ENCODE measurements at regions not wholly inside any gene's neighbourhood (a gene's known extent, or its start where the extent isn't known, plus 50 kb on each side); places are given as distances from the start of the nearest gene placed in this dataset.

GRCh38 chr21:19400223-19400770 lies 996.7 kb upstream of the TMPRSS15 start:
- no peak overlapping the region for H3K4me3 ChIP-seq
- no peaks in the 10 kb centered on the region for H3K36me3 ChIP-seq
- H3K4me1 ChIP-seq = no peaks in the 10 kb centered on the region
- WGBS, 5 donors = 67 to 77% (median 69%) methylated on average over 5 of the region's 5 CpGs
- peaks cover 0 to 8% (median 0%) of the 10 kb centered on the region in 8 donors for H3K9me3 ChIP-seq
- no peak overlapping the region for H3K27ac ChIP-seq
- H3K27me3 ChIP-seq (replicated peaks in 1 of 7) = no peaks in the 10 kb centered on the region
- intact Hi-C loops (cut with DNase I; ENCODE audit: low total_unique reads) = no loop called here
- no peak for DNase-seq
- TF ChIP-seq POLR2A (IDR thresholded peaks at IDR 0.05) (no peak), POLR2AphosphoS5 (IDR thresholded peaks at IDR 0.05) (no peak), CTCF (IDR thresholded peaks at IDR 0.05 in 8 of 11, conservative IDR thresholded peaks at IDR 0.05 in 3 of 11) (no peak)

- H3K4me3 ChIP-seq = no peak overlapping the region
- peaks cover 0 to 8% (median 0%) of the 10 kb centered on the region in 8 donors for H3K9me3 ChIP-seq
- TF ChIP-seq POLR2AphosphoS5 (IDR thresholded peaks at IDR 0.05) (no peak), POLR2A (IDR thresholded peaks at IDR 0.05) (no peak), CTCF (IDR thresholded peaks at IDR 0.05 in 8 of 11, conservative IDR thresholded peaks at IDR 0.05 in 3 of 11) (no peak)
- no peak overlapping the region for H3K27ac ChIP-seq
- H3K4me1 ChIP-seq = no peaks in the 10 kb centered on the region
- no peaks in the 10 kb centered on the region for H3K27me3 ChIP-seq (replicated peaks in 1 of 7)
- intact Hi-C loops (cut with DNase I; ENCODE audit: low total_unique reads) = no loop called here
- no peaks in the 10 kb centered on the region for H3K36me3 ChIP-seq
- DNase-seq = no peak
These were observed 999.3 kb upstream of the TMPRSS15 start for GRCh38 chr21:19402870-19403269.

- Histone ChIP-seq H3K9me3 (peaks cover 0 to 5% (median 0%) of the 10 kb centered on the region in 8 donors), H3K27me3 (replicated peaks in 1 of 7) (no peaks in the 10 kb centered on the region), H3K4me3 (no peak overlapping the region), H3K36me3 (no peaks in the 10 kb centered on the region), H3K27ac (no peak overlapping the region), H3K4me1 (no peaks in the 10 kb centered on the region)
- WGBS, 5 donors = 67 to 85% (median 72%) methylated on average over 2 of the region's 2 CpGs
- intact Hi-C loops (cut with DNase I; ENCODE audit: low total_unique reads) = no loop called here
- DNase-seq = no peak
- no peak for TF ChIP-seq CTCF (IDR thresholded peaks at IDR 0.05 in 8 of 11, conservative IDR thresholded peaks at IDR 0.05 in 3 of 11)
- no peak for TF ChIP-seq POLR2AphosphoS5 (IDR thresholded peaks at IDR 0.05)
- TF ChIP-seq POLR2A (IDR thresholded peaks at IDR 0.05) = no peak
These were observed 1001.7 kb upstream of the TMPRSS15 start for GRCh38 chr21:19405326-19405725.

- H3K27me3 ChIP-seq (replicated peaks in 1 of 7) = no peaks in the 10 kb centered on the region
- no peak for DNase-seq
- no peaks in the 10 kb centered on the region for H3K36me3 ChIP-seq
- H3K27ac ChIP-seq = no peak overlapping the region
- 63 to 74% (median 69%) methylated on average over 3 of the region's 3 CpGs for WGBS, 5 donors
- no peak overlapping the region for H3K4me3 ChIP-seq
- TF ChIP-seq POLR2AphosphoS5 (IDR thresholded peaks at IDR 0.05) = no peak
- TF ChIP-seq CTCF (IDR thresholded peaks at IDR 0.05 in 8 of 11, conservative IDR thresholded peaks at IDR 0.05 in 3 of 11) = no peak
- no peak for TF ChIP-seq POLR2A (IDR thresholded peaks at IDR 0.05)
- no peaks in the 10 kb centered on the region for H3K4me1 ChIP-seq
- intact Hi-C loops (cut with DNase I; ENCODE audit: low total_unique reads) = no loop called here
- H3K9me3 ChIP-seq = peaks cover 0 to 40% (median 24%) of the 10 kb centered on the region in 8 donors
These were observed 1017.0 kb upstream of the TMPRSS15 start for GRCh38 chr21:19420565-19420964.
